Fibroblast of lung (primary cell): ENCODE measurements at regions not wholly inside any gene's neighbourhood (a gene's known extent, or its start where the extent isn't known, plus 50 kb on each side); places are given as distances from the start of the nearest gene placed in this dataset.

ENCODE experiments used
- DNase-seq, 2 donors: peaks; one replicate each; pipeline versions ENCODE4 v3.0.0 to v3.0.0-alpha.2; 2010; ENCODE audit warnings: low read depth in 2 of 2
- H2AFZ ChIP-seq: 2 replicates; pipeline ENCODE4 v1.5.1; 2012; ENCODE audit warnings: low read length, control low read depth, inconsistent platforms
- H3K27ac ChIP-seq: 2 replicates; pipeline ENCODE4 v1.5.1; 2011; ENCODE audit warnings: low read length, control low read depth; ENCODE audit not compliant: insufficient read depth
- H3K27me3 ChIP-seq: 2 replicates; pipeline ENCODE4 v1.5.1; 2011; ENCODE audit warnings: mild to moderate bottlenecking, low read length; ENCODE audit not compliant: control insufficient read depth, insufficient read depth
- H3K36me3 ChIP-seq: 2 replicates; pipeline ENCODE4 v1.5.1; 2011; ENCODE audit warnings: low read length; ENCODE audit not compliant: control insufficient read depth, insufficient read depth
- H3K4me1 ChIP-seq: 2 replicates; pipeline ENCODE4 v1.5.1; 2011; ENCODE audit warnings: low read length; ENCODE audit not compliant: control insufficient read depth, insufficient read depth; ENCODE audit errors: extremely low read depth
- H3K4me2 ChIP-seq: 2 replicates; pipeline ENCODE4 v1.5.1; 2011; ENCODE audit warnings: low read length, control low read depth; ENCODE audit not compliant: insufficient read depth; ENCODE audit errors: extremely low read depth
- H3K4me3 ChIP-seq, 4 experiments: fragments of 200-600 bp in 1 of 4; sonication (generic) in 1 of 4; replicated peaks in 1 of 4; 2 replicates each; pipeline ENCODE4 v1.5.1; 2011 to 2016; ENCODE audit warnings: low read length in 4 of 4, low read depth in 3 of 4, mild to moderate bottlenecking in 3 of 4, control low read depth in 2 of 4, inconsistent platforms in 1 of 4, mixed read lengths in 1 of 4; ENCODE audit not compliant: insufficient read depth in 1 of 4; ENCODE audit errors: control extremely low read depth in 1 of 4
- H3K79me2 ChIP-seq: 2 replicates; pipeline ENCODE4 v1.5.1; 2012; ENCODE audit warnings: mild to moderate bottlenecking, low read length, inconsistent platforms; ENCODE audit not compliant: control insufficient read depth, insufficient read depth
- H3K9ac ChIP-seq: 2 replicates; pipeline ENCODE4 v1.5.1; 2011; ENCODE audit warnings: mild to moderate bottlenecking, low read length, control low read depth; ENCODE audit not compliant: insufficient read depth
- H3K9me3 ChIP-seq: 2 replicates; pipeline ENCODE4 v1.5.1; 2012; ENCODE audit warnings: low read depth, low read length; ENCODE audit not compliant: control insufficient read depth, insufficient read depth
- H4K20me1 ChIP-seq: 2 replicates; pipeline ENCODE4 v1.5.1; 2011; ENCODE audit warnings: low read length; ENCODE audit not compliant: control insufficient read depth, insufficient read depth; ENCODE audit errors: extremely low read depth
- CTCF ChIP-seq, 2 donors: IDR thresholded peaks in 1 of 2; conservative IDR thresholded peaks in 1 of 2; 1 replicate in 1 of 2; 2 replicates in 1 of 2; pipeline ENCODE4 v1.5.1; 2011 to 2012; ENCODE audit warnings: low read length in 2 of 2, control low read depth in 1 of 2, inconsistent platforms in 1 of 2, low read depth in 1 of 2, mild to moderate bottlenecking in 1 of 2
- EZH2 ChIP-seq: IDR thresholded peaks from 2 replicates; pipeline ENCODE4 v1.5.1; 2012; ENCODE audit warnings: low read length, control low read depth, mild to moderate bottlenecking; ENCODE audit errors: missing control alignments

GRCh38 chr1:194935864-194936263, 1672.4 kb downstream of the KCNT2 start:
- H3K4me2 ChIP-seq: no peak overlapping the region
- H3K4me1 ChIP-seq: no peaks in the 10 kb centered on the region
- H3K79me2 ChIP-seq: no peaks in the 10 kb centered on the region
- no peak overlapping the region for H3K4me3 ChIP-seq
- TF ChIP-seq CTCF (conservative IDR thresholded peaks at IDR 0.05 in 1 of 2, IDR thresholded peaks at IDR 0.05 in 1 of 2; ENCODE audit: low read depth in 1 of 2, low read length in 2 of 2) (no peak), EZH2 (no peak)
- no peaks in the 10 kb centered on the region for H3K27me3 ChIP-seq
- no peak for DNase-seq
- H3K27ac ChIP-seq: no peak overlapping the region
- no peak overlapping the region for H2AFZ ChIP-seq
- no peak overlapping the region for H3K9ac ChIP-seq
- no peaks in the 10 kb centered on the region for H4K20me1 ChIP-seq
- H3K36me3 ChIP-seq: no peaks in the 10 kb centered on the region
- no peaks in the 10 kb centered on the region for H3K9me3 ChIP-seq

DNA sequence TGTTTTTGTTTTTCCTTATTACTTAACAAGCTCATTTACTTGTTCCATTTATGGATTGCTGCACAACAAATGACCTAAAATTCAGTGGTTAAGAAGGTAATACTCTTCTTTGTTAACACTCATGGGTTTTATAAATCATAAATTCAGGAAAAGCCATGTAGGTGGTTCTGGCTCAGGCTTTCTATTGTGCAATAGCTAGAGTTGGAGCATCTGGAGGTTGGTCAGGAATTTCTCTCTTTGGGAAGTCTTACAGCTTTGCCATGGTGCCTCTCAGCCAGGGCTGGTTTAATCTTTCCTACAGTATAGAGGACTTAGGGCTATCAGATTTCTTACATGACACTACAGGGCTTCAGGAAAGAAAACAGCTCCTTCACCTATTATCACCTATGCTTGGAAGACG, 1677.1 kb downstream of the KCNT2 start:
- H3K27ac ChIP-seq: no peak overlapping the region
- no peaks in the 10 kb centered on the region for H3K9me3 ChIP-seq
- H2AFZ ChIP-seq: no peak overlapping the region
- no peak overlapping the region for H3K9ac ChIP-seq
- no peak for TF ChIP-seq CTCF (conservative IDR thresholded peaks at IDR 0.05 in 1 of 2, IDR thresholded peaks at IDR 0.05 in 1 of 2; ENCODE audit: low read depth in 1 of 2, low read length in 2 of 2)
- no peak for TF ChIP-seq EZH2
- peak; percentile 2 to 15 for DNase-seq
- H3K79me2 ChIP-seq: no peaks in the 10 kb centered on the region
- no peak overlapping the region for H3K4me3 ChIP-seq
- no peaks in the 10 kb centered on the region for H3K27me3 ChIP-seq
- H3K36me3 ChIP-seq: no peaks in the 10 kb centered on the region
- no peaks in the 10 kb centered on the region for H3K4me1 ChIP-seq
- H4K20me1 ChIP-seq: no peaks in the 10 kb centered on the region
- no peak overlapping the region for H3K4me2 ChIP-seq

DNA sequence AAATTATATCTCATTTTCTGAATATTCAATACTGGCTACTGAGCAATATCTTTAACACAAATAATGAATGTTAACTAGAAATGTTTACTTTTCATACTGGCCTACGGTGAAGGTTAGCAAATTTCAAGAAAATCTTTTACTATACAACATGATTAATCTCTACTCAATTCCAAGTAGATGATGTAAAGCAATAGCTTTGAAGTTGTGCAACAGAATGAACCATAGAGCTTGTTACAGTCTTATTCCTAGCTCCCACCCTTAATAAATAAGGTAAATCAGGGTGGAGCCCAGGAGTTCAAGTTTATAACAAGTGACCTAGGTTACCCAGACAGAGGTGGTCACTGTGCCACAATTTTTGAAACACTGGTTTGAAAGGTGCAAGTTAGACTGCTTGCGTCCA, 1678.1 kb downstream of the KCNT2 start:
- Histone ChIP-seq H3K27ac (no peak overlapping the region), H4K20me1 (no peaks in the 10 kb centered on the region), H3K4me3 (no peak overlapping the region), H3K27me3 (no peaks in the 10 kb centered on the region), H3K4me1 (no peaks in the 10 kb centered on the region), H3K79me2 (no peaks in the 10 kb centered on the region), H3K9me3 (no peaks in the 10 kb centered on the region), H3K4me2 (no peak overlapping the region), H2AFZ (no peak overlapping the region), H3K9ac (no peak overlapping the region), H3K36me3 (no peaks in the 10 kb centered on the region)
- TF ChIP-seq EZH2 (no peak), CTCF (conservative IDR thresholded peaks at IDR 0.05 in 1 of 2, IDR thresholded peaks at IDR 0.05 in 1 of 2; ENCODE audit: low read depth in 1 of 2, low read length in 2 of 2) (no peak)
- peak in 1 of 2 donors; percentile 47 for DNase-seq
